ENCODE measurements at regions not wholly inside any gene's neighbourhood (a gene's known extent, or its start where the extent isn't known, plus 50 kb on each side); places are given as distances from the start of the nearest gene placed in this dataset.

GRCh38 chr10:91698258-91698657 is 65.4 kb upstream of the PPP1R3C start:
- H3K4me3 ChIP-seq (ENCODE audit: control extremely low read depth in 1 of 5, extremely low read depth in 1 of 5, insufficient read depth in 1 of 5, low read depth in 2 of 5, low read length in 4 of 5) = no peak overlapping the region
- no peak overlapping the region for H2AFZ ChIP-seq (ENCODE audit: insufficient read depth, low read depth, low read length, poor library complexity, severe bottlenecking)
- 98% methylated on average over 3 of the region's 3 CpGs for WGBS (ENCODE audit: insufficient coverage)
- POLR2A ChIA-PET = no interaction called here
- no peaks in the 10 kb centered on the region for H3K79me2 ChIP-seq (ENCODE audit: control insufficient read depth, insufficient read depth, low read length)
- no peaks in the 10 kb centered on the region for H3K36me3 ChIP-seq (replicated peaks in 1 of 2; ENCODE audit: control extremely low read depth in 1 of 2, control insufficient read depth in 1 of 2, extremely low read depth in 1 of 2, insufficient read depth in 2 of 2, low read length in 1 of 2)
- no peak overlapping the region for H3K4me2 ChIP-seq (replicated peaks; ENCODE audit: low read depth, low read length, poor library complexity, severe bottlenecking)
- H3K27me3 Mint-ChIP-seq = peaks cover 18% of the 10 kb centered on the region
- peaks cover 0 to 4% (median 0%) of the 10 kb centered on the region in 3 donors for H3K9me3 ChIP-seq (ENCODE audit: control extremely low read depth in 1 of 3, control insufficient read depth in 2 of 3, insufficient read depth in 1 of 3, low read length in 2 of 3)
- no peaks in the 10 kb centered on the region for H4K20me1 ChIP-seq (ENCODE audit: control insufficient read depth, insufficient read depth, low read length, poor library complexity, severe bottlenecking)
- peaks cover 0 to 2% (median 0%) of the 10 kb centered on the region in 4 experiments for H3K27me3 ChIP-seq (replicated peaks in 1 of 4; ENCODE audit: control extremely low read depth in 1 of 4, control insufficient read depth in 3 of 4, insufficient read depth in 4 of 4, low read length in 3 of 4)
- H3K4me1 Mint-ChIP-seq = no peaks in the 10 kb centered on the region
- no peak overlapping the region for H3K9ac ChIP-seq (ENCODE audit: low read length)
- TF ChIP-seq, protein P1, sequence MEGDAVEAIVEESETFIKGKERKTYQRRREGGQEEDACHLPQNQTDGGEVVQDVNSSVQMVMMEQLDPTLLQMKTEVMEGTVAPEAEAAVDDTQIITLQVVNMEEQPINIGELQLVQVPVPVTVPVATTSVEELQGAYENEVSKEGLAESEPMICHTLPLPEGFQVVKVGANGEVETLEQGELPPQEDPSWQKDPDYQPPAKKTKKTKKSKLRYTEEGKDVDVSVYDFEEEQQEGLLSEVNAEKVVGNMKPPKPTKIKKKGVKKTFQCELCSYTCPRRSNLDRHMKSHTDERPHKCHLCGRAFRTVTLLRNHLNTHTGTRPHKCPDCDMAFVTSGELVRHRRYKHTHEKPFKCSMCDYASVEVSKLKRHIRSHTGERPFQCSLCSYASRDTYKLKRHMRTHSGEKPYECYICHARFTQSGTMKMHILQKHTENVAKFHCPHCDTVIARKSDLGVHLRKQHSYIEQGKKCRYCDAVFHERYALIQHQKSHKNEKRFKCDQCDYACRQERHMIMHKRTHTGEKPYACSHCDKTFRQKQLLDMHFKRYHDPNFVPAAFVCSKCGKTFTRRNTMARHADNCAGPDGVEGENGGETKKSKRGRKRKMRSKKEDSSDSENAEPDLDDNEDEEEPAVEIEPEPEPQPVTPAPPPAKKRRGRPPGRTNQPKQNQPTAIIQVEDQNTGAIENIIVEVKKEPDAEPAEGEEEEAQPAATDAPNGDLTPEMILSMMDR (IDR thresholded peaks at IDR 0.05) = no peak
- TF ChIP-seq EZH2 (IDR thresholded peaks at IDR 0.05; ENCODE audit: borderline replicate concordance, insufficient read depth, low read depth, low read length, poor library complexity, severe bottlenecking) = no peak
- no peak overlapping the region for H3K27ac Mint-ChIP-seq
- intact Hi-C loops (cut with micrococcal nuclease) = no loop called here
- CTCF ChIA-PET = no interaction called here
- DNase-seq = no peak
- no peaks in the 10 kb centered on the region for H3K9me3 Mint-ChIP-seq (ENCODE audit: insufficient read depth)
- no peak overlapping the region for H3K27ac ChIP-seq (ENCODE audit: low read length in 2 of 2)
- H3K4me1 ChIP-seq (ENCODE audit: control insufficient read depth in 2 of 2, insufficient read depth in 2 of 2, low read length in 2 of 2) = no peaks in the 10 kb centered on the region
- ATAC-seq (ENCODE audit: low read depth) = no peak
- no peak overlapping the region for H3K4me3 Mint-ChIP-seq

GRCh38 chr10:91694170-91694794 is 61.4 kb upstream of the PPP1R3C start:
- POLR2A ChIA-PET = no interaction called here

More at GRCh38 chr10:91694170-91694794, 61.4 kb upstream of the PPP1R3C start:
- H3K9ac ChIP-seq (ENCODE audit: low read length) = no peak overlapping the region
- no peaks in the 10 kb centered on the region for H3K79me2 ChIP-seq (ENCODE audit: control insufficient read depth, insufficient read depth, low read length)
- H3K9me3 Mint-ChIP-seq (ENCODE audit: insufficient read depth) = no peaks in the 10 kb centered on the region
- H3K4me1 ChIP-seq (ENCODE audit: control insufficient read depth in 2 of 2, insufficient read depth in 2 of 2, low read length in 2 of 2) = no peaks in the 10 kb centered on the region
- DNase-seq (peak; percentile 17), ATAC-seq (ENCODE audit: low read depth) (no peak)
- H3K27me3 Mint-ChIP-seq = peaks cover 17% of the 10 kb centered on the region
- WGBS (ENCODE audit: insufficient coverage) = 87% methylated on average over 3 of the region's 3 CpGs
- H3K4me2 ChIP-seq (replicated peaks; ENCODE audit: low read depth, low read length, poor library complexity, severe bottlenecking) = no peak overlapping the region
- no peaks in the 10 kb centered on the region for H3K27me3 ChIP-seq (replicated peaks in 1 of 4; ENCODE audit: control extremely low read depth in 1 of 4, control insufficient read depth in 3 of 4, insufficient read depth in 4 of 4, low read length in 3 of 4)
- intact Hi-C loops (cut with micrococcal nuclease) = loop anchor here (5.0 kb wide), 1 partner anchor 307 kb away; no protein-coding TSS in a partner anchor
- H3K27ac ChIP-seq (ENCODE audit: low read length in 2 of 2) = no peak overlapping the region
- no peaks in the 10 kb centered on the region for H4K20me1 ChIP-seq (ENCODE audit: control insufficient read depth, insufficient read depth, low read length, poor library complexity, severe bottlenecking)
- no peaks in the 10 kb centered on the region for H3K36me3 ChIP-seq (replicated peaks in 1 of 2; ENCODE audit: control extremely low read depth in 1 of 2, control insufficient read depth in 1 of 2, extremely low read depth in 1 of 2, insufficient read depth in 2 of 2, low read length in 1 of 2)
- no peak overlapping the region for H3K4me3 Mint-ChIP-seq
- TF ChIP-seq, protein P1 (IDR thresholded peaks at IDR 0.05) = peak; percentile 73
- no peak for TF ChIP-seq EZH2 (IDR thresholded peaks at IDR 0.05; ENCODE audit: borderline replicate concordance, insufficient read depth, low read depth, low read length, poor library complexity, severe bottlenecking)
- H3K4me1 Mint-ChIP-seq = no peaks in the 10 kb centered on the region
- CTCF ChIA-PET = interaction anchor here (0.6 to 1.0 kb wide), 4 partner anchors 306 to 1884 kb away, joined by 3 to 4 read pairs (median 3); no protein-coding TSS in a partner anchor
- H3K9me3 ChIP-seq (ENCODE audit: control extremely low read depth in 1 of 3, control insufficient read depth in 2 of 3, insufficient read depth in 1 of 3, low read length in 2 of 3) = peaks cover 0 to 4% (median 0%) of the 10 kb centered on the region in 3 donors
- no peak overlapping the region for H2AFZ ChIP-seq (ENCODE audit: insufficient read depth, low read depth, low read length, poor library complexity, severe bottlenecking)
- H3K4me3 ChIP-seq (ENCODE audit: control extremely low read depth in 1 of 5, extremely low read depth in 1 of 5, insufficient read depth in 1 of 5, low read depth in 2 of 5, low read length in 4 of 5) = no peak overlapping the region
- H3K27ac Mint-ChIP-seq = no peak overlapping the region
